HepG2 (cell line): ENCODE measurements at regions not wholly inside any gene's neighbourhood (a gene's known extent, or its start where the extent isn't known, plus 50 kb on each side); places are given as distances from the start of the nearest gene placed in this dataset.

Source experiments
- GATA4 ChIP-seq: sonication (generic); IDR thresholded peaks from 2 replicates; pipeline ENCODE4 v1.6.1; 2016; ENCODE audit warnings: antibody characterized with exemption, low read depth, borderline replicate concordance
- GFI1 ChIP-seq: sonication (generic); formaldehyde crosslinking; IDR thresholded peaks from 2 replicates; pipeline ENCODE4 v1.5.0; 2020; ENCODE audit warnings: missing genetic modification reagents, mild to moderate bottlenecking, borderline replicate concordance
- GLI4 ChIP-seq: sonication (generic); formaldehyde crosslinking; IDR thresholded peaks from 2 replicates; pipeline ENCODE4 v1.5.1; 2020; ENCODE audit warnings: missing genetic modification reagents, mild to moderate bottlenecking, moderate library complexity, borderline replicate concordance
- NR2F6 ChIP-seq, 2 experiments: IDR thresholded peaks; 2 replicates each; pipeline ENCODE4 v1.6.1; 2016; ENCODE audit warnings: antibody characterized with exemption in 1 of 2, mild to moderate bottlenecking in 1 of 2
- PCBP1 ChIP-seq: fragments of 200-400 bp; formaldehyde crosslinking; IDR thresholded peaks from 2 replicates; pipeline ENCODE4 v1.6.1; 2017; ENCODE audit warnings: mild to moderate bottlenecking, low read depth, low read length, borderline replicate concordance
- POLR2A ChIP-seq, 2 experiments: IDR thresholded peaks; 2 replicates each; pipeline ENCODE4 v1.6.1; 2011; ENCODE audit warnings: low read depth in 2 of 2, low read length in 2 of 2, mild to moderate bottlenecking in 1 of 2, moderate library complexity in 1 of 2; ENCODE audit not compliant: insufficient read depth in 1 of 2
- PTBP1 ChIP-seq: fragments of 200-400 bp; formaldehyde crosslinking; IDR thresholded peaks from 2 replicates; pipeline ENCODE4 v1.6.1; 2018; ENCODE audit warnings: low read length, low read depth; ENCODE audit not compliant: poor library complexity, severe bottlenecking
- RFX3 ChIP-seq: IDR thresholded peaks from 2 replicates; pipeline ENCODE4 v1.6.1; 2016; ENCODE audit warnings: missing biosample characterization, missing genetic modification reagents
- SKI ChIP-seq: fragments of 450-650 bp; IDR thresholded peaks from one replicate; pipeline ENCODE4 v1.6.1; 2018; ENCODE audit warnings: mild to moderate bottlenecking; ENCODE audit not compliant: partially characterized antibody
- ZNF12 ChIP-seq: sonication (generic); formaldehyde crosslinking; IDR thresholded peaks from 2 replicates; pipeline ENCODE4 v1.5.0; 2020; ENCODE audit warnings: missing genetic modification reagents
- ZNF207 ChIP-seq: fragments of 450-650 bp; IDR thresholded peaks from 2 replicates; pipeline ENCODE4 v1.6.1; 2016; ENCODE audit warnings: antibody characterized with exemption, borderline replicate concordance
- ZNF296 ChIP-seq: sonication (generic); formaldehyde crosslinking; conservative IDR thresholded peaks from 2 replicates; pipeline ENCODE4 v1.5.0; 2020; ENCODE audit warnings: mild to moderate bottlenecking, missing genetic modification reagents
- ZNF350 ChIP-seq: sonication (generic); formaldehyde crosslinking; IDR thresholded peaks from 2 replicates; pipeline ENCODE4 v1.4.0; 2020; ENCODE audit warnings: mild to moderate bottlenecking, low read depth, missing genetic modification reagents, borderline replicate concordance
- ZNF703 ChIP-seq: sonication (generic); formaldehyde crosslinking; IDR thresholded peaks from 2 replicates; pipeline ENCODE4 v1.5.1; 2020; ENCODE audit warnings: missing genetic modification reagents, mild to moderate bottlenecking, moderate library complexity, borderline replicate concordance
- ZNF777 ChIP-seq: sonication (generic); formaldehyde crosslinking; IDR thresholded peaks from 2 replicates; pipeline ENCODE4 v1.4.0; 2020; ENCODE audit warnings: missing genetic modification reagents
- ZNF790 ChIP-seq: sonication (generic); formaldehyde crosslinking; IDR thresholded peaks from 2 replicates; pipeline ENCODE4 v1.8.0; 2022; ENCODE audit warnings: missing genetic modification reagents, mild to moderate bottlenecking, borderline replicate concordance
- TF ChIP-seq, protein P1 (sequence below): sonication (generic); formaldehyde crosslinking; IDR thresholded peaks from 2 replicates; pipeline ENCODE4 v1.4.0; 2020; ENCODE audit warnings: mild to moderate bottlenecking, missing genetic modification reagents
- TF ChIP-seq, protein P2 (sequence below): IDR thresholded peaks from 2 replicates; pipeline ENCODE4 v1.6.1; 2016; ENCODE audit warnings: low read depth, borderline replicate concordance
- TF ChIP-seq, protein P3 (sequence below): sonication (generic); formaldehyde crosslinking; IDR thresholded peaks from 2 replicates; pipeline ENCODE4 v1.5.1; 2020; ENCODE audit warnings: mild to moderate bottlenecking, moderate library complexity, missing genetic modification reagents
- TF ChIP-seq, protein P4 (sequence below): sonication (generic); formaldehyde crosslinking; conservative IDR thresholded peaks from 2 replicates; pipeline ENCODE4 v1.8.0; 2022; ENCODE audit warnings: low read depth, missing genetic modification reagents
- TF ChIP-seq, protein P5 (sequence below): sonication (generic); formaldehyde crosslinking; IDR thresholded peaks from 2 replicates; pipeline ENCODE4 v1.9.0; 2021; ENCODE audit warnings: missing genetic modification reagents, mild to moderate bottlenecking, borderline replicate concordance

DNA sequence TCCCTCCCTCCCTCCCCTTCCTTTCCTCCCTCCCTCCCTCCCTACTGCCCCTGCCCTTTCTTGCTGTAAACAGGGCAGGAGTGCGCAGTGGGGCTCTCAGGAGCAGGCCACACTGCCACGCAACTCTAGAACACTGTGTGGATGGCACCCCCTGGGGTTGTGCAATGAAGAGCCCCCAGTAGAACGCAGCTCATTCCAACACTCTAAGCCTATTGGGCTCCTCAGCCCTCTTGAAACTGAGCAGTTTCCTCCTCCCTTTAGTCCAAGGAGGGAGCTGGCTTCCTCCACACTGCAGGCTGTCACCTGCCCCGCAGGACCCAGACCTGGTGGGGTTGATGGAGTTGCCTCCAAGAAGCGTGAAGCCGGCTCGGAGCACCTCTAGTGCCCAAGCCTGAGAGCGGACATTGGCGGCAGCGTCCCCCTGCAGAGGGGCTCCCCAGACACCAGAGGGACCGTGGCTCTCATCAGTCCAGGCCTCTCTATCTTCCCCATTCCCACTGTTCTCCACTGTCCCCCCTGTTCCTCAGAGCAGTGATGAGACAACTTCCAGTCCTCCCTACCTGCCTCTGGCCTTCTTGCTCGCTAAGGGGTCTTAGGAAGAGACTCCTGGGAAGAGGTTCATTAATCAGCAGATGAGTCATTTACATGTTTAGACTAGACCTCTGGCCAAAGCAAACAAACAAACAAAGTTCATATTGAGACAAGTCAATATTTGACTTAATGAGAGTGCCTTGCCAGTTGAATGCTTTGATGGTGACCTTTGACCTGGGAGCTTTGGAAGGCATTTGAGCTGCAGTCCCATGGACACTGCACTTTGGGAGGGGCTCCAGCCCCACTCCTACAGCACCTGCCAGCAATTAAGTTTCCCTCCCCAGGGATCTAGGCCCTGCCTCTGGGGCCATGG lies 64.0 kb downstream of the RPUSD4 start (continued):
- TF ChIP-seq, protein P1, sequence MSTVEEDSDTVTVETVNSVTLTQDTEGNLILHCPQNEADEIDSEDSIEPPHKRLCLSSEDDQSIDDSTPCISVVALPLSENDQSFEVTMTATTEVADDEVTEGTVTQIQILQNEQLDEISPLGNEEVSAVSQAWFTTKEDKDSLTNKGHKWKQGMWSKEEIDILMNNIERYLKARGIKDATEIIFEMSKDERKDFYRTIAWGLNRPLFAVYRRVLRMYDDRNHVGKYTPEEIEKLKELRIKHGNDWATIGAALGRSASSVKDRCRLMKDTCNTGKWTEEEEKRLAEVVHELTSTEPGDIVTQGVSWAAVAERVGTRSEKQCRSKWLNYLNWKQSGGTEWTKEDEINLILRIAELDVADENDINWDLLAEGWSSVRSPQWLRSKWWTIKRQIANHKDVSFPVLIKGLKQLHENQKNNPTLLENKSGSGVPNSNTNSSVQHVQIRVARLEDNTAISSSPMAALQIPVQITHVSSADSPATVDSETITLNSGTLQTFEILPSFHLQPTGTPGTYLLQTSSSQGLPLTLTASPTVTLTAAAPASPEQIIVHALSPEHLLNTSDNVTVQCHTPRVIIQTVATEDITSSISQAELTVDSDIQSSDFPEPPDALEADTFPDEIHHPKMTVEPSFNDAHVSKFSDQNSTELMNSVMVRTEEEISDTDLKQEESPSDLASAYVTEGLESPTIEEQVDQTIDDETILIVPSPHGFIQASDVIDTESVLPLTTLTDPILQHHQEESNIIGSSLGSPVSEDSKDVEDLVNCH (CRISPR knock-in tag) = no peak
- TF ChIP-seq ZNF790 (CRISPR knock-in tag) (no peak), ZNF777 (no peak), RFX3 (CRISPR knock-in tag) (no peak), ZNF703 (no peak), ZNF350 (CRISPR knock-in tag) (no peak; the same call in 1 of the 2 replicates), ZNF207 (no peak), GATA4 (peak; percentile 43; the same call in 1 of the 2 replicates), GLI4 (CRISPR knock-in tag) (0 out of 2 replicates have a peak, but pooled peaks have one; percentile 42), PTBP1 (no peak), NR2F6 (IDR thresholded peaks at IDR 0.05) (peak; percentile 98), NR2F6 (CRISPR knock-in tag; IDR thresholded peaks at IDR 0.05) (peak; percentile 99), ZNF296 (CRISPR knock-in tag) (no peak), SKI (peak; percentile 97), POLR2A (IDR thresholded peaks at IDR 0.05; ENCODE audit: insufficient read depth in 1 of 2, low read depth in 2 of 2, low read length in 2 of 2) (peak in 1 of 2 experiments; percentile 69; a peak in 2 of 4 replicates), ZNF12 (CRISPR knock-in tag) (no peak), GFI1 (CRISPR knock-in tag) (peak; percentile 73), PCBP1 (no peak)
- TF ChIP-seq, protein P2, sequence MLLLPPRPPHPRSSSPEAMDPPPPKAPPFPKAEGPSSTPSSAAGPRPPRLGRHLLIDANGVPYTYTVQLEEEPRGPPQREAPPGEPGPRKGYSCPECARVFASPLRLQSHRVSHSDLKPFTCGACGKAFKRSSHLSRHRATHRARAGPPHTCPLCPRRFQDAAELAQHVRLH (CRISPR knock-in tag) = no peak
- TF ChIP-seq, protein P3, sequence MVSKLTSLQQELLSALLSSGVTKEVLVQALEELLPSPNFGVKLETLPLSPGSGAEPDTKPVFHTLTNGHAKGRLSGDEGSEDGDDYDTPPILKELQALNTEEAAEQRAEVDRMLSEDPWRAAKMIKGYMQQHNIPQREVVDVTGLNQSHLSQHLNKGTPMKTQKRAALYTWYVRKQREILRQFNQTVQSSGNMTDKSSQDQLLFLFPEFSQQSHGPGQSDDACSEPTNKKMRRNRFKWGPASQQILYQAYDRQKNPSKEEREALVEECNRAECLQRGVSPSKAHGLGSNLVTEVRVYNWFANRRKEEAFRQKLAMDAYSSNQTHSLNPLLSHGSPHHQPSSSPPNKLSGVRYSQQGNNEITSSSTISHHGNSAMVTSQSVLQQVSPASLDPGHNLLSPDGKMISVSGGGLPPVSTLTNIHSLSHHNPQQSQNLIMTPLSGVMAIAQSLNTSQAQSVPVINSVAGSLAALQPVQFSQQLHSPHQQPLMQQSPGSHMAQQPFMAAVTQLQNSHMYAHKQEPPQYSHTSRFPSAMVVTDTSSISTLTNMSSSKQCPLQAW (CRISPR knock-in tag) = peak; percentile 76
- TF ChIP-seq, protein P4, sequence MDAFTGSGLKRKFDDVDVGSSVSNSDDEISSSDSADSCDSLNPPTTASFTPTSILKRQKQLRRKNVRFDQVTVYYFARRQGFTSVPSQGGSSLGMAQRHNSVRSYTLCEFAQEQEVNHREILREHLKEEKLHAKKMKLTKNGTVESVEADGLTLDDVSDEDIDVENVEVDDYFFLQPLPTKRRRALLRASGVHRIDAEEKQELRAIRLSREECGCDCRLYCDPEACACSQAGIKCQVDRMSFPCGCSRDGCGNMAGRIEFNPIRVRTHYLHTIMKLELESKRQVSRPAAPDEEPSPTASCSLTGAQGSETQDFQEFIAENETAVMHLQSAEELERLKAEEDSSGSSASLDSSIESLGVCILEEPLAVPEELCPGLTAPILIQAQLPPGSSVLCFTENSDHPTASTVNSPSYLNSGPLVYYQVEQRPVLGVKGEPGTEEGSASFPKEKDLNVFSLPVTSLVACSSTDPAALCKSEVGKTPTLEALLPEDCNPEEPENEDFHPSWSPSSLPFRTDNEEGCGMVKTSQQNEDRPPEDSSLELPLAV (CRISPR knock-in tag) = no peak
- TF ChIP-seq, protein P5, sequence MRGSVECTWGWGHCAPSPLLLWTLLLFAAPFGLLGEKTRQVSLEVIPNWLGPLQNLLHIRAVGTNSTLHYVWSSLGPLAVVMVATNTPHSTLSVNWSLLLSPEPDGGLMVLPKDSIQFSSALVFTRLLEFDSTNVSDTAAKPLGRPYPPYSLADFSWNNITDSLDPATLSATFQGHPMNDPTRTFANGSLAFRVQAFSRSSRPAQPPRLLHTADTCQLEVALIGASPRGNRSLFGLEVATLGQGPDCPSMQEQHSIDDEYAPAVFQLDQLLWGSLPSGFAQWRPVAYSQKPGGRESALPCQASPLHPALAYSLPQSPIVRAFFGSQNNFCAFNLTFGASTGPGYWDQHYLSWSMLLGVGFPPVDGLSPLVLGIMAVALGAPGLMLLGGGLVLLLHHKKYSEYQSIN = no peak
